GM12891 (cell line): ENCODE measurements at regions not wholly inside any gene's neighbourhood (a gene's known extent, or its start where the extent isn't known, plus 50 kb on each side); places are given as distances from the start of the nearest gene placed in this dataset.
"Not testable (repeated sequence)": the region's sequence is repeated elsewhere in the genome, so short reads cannot be mapped to it uniquely, and the experiment has no call there.

Experiments
- DNase-seq: peaks from one replicate; pipeline ENCODE4 v3.0.0; 2011; ENCODE audit warnings: low spot score; ENCODE audit not compliant: insufficient read length
- FAIRE-seq: peaks from 2 replicates; lab custom pipeline; 2011; peaks lifted over from hg19 to GRCh38; lab: Jason Lieb, UNC
- PAX5 ChIP-seq: IDR thresholded peaks from 2 replicates; pipeline ENCODE4 v1.6.1; 2011; ENCODE audit warnings: low read length, moderate library complexity, mild to moderate bottlenecking; ENCODE audit not compliant: insufficient read depth, severe bottlenecking
- POLR2A ChIP-seq: IDR thresholded peaks from 2 replicates; pipeline ENCODE4 v1.6.1; 2011; ENCODE audit warnings: low read depth, low read length, control low read depth
- POLR2AphosphoS5 ChIP-seq: IDR thresholded peaks from 2 replicates; pipeline ENCODE4 v1.6.1; 2011; ENCODE audit warnings: low read depth, low read length, control low read depth
- POU2F2 ChIP-seq: IDR thresholded peaks from 2 replicates; pipeline ENCODE4 v1.6.1; 2011; ENCODE audit warnings: low read depth, mild to moderate bottlenecking, control low read depth, low read length, moderate library complexity
- SPI1 ChIP-seq: IDR thresholded peaks from 2 replicates; pipeline ENCODE4 v1.6.1; 2011; ENCODE audit warnings: low read depth, low read length, control low read depth
- TAF1 ChIP-seq: IDR thresholded peaks from 2 replicates; pipeline ENCODE4 v1.6.1; 2011; ENCODE audit warnings: low read depth, low read length, control low read depth

DNA sequence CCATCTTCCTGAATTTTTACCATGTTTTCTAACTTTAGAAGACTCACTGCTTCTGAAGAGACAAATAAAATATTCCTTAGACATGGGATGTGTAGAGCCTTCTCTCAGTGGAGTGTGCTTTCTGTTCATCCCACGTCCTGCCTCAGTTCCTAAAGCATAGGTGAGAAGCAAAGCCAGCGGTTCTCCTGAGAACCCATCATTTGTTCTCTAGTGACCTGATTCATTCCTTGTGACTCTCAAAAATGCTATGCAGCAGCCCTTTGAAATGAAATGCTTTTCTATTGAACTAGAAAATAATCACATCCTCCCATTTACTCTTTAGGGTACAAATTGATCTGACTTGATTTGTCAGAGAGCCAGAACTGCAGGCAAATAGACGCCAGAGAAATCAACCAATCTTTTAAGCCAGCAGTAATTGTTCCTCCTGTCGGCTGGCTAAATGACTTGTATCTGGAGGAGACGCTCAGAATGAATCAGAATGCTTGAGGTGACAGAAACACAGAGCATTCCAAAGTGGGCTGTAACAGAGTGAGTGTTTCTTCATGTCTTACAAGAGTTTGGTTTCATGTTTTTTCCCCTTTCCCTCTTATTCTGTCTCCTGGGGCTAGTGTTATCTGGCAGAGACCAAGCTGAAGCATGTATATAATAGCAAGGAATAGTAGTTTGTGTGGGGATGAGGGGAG is 81.3 kb upstream of the TMEM178A start:
- TF ChIP-seq POLR2AphosphoS5 = no peak
- TF ChIP-seq PAX5 = no peak
- no peak for TF ChIP-seq POLR2A
- TF ChIP-seq POU2F2 = no peak
- no peak for TF ChIP-seq SPI1
- no peak for TF ChIP-seq TAF1
- DNase-seq (no peak), FAIRE-seq (no peak)

GRCh38 chr2:39585531-39585930 is 80.2 kb upstream of the TMEM178A start:
- FAIRE-seq, DNase-seq: not testable (repeated sequence)

DNA sequence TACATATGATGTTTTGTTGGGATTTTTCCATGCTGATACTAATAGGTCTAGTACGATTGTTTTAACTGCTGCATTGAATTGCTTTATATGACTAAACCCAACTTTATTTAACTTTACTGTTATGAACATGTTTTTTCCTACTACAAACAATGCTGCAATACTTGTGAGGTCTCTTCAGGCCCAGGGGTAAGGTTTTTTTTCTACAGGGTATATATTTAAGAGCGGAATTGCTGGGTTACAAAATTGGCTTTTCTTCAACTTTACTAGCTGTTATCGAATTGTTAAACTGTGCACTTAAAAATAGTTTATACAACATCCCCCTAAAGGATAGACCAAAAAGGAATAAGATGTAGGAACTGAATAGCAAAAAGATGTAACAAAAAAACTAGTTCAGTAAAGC is 78.5 kb upstream of the TMEM178A start:
- TF ChIP-seq SPI1 (no peak), PAX5 (no peak), POLR2AphosphoS5 (no peak)
- DNase-seq (no peak), FAIRE-seq (no peak)

- no peak for DNase-seq
- no peak for FAIRE-seq
- no peak for TF ChIP-seq TAF1
- no peak for TF ChIP-seq POLR2A
- TF ChIP-seq POLR2AphosphoS5 = no peak
- TF ChIP-seq SPI1 = no peak
- no peak for TF ChIP-seq PAX5
- TF ChIP-seq POU2F2 = no peak
Observed at GRCh38 chr2:39587641-39588040, 78.1 kb upstream of the TMEM178A start.

- no peak for TF ChIP-seq PAX5
- TF ChIP-seq TAF1 = no peak
- no peak for TF ChIP-seq SPI1
- TF ChIP-seq POLR2AphosphoS5 = no peak
- TF ChIP-seq POU2F2 = no peak
- TF ChIP-seq POLR2A = no peak
- DNase-seq (no peak), FAIRE-seq (no peak)
Observed at GRCh38 chr2:39593439-39594393, 72.0 kb upstream of the TMEM178A start.

- no peak for TF ChIP-seq PAX5
- TF ChIP-seq SPI1 = no peak
- TF ChIP-seq POU2F2 = no peak
- no peak for TF ChIP-seq POLR2A
- no peak for TF ChIP-seq TAF1
- no peak for TF ChIP-seq POLR2AphosphoS5
- FAIRE-seq (no peak), DNase-seq (no peak)
Observed at GRCh38 chr2:39595116-39595515, 70.6 kb upstream of the TMEM178A start.

DNA sequence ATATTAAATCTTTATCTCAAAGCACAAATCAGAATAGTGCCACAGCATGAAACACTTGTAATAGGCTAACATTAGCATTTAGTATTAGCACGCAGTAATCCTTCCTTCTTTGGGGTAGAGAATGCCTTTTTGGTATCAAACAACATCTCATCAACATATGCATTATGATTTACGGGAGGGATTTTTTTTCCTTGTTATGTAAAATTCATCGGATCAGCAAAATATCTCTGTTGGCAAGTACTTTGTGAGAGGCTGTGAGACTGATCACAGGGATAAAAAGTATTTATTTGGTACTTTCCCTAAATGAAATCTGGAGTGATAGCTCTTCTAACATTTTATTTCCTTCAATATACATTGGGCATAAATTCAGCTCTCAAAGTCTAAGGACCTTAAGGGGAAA is 68.4 kb upstream of the TMEM178A start:
- TF ChIP-seq POLR2A = no peak
- no peak for TF ChIP-seq TAF1
- TF ChIP-seq SPI1 = no peak
- no peak for TF ChIP-seq POLR2AphosphoS5
- TF ChIP-seq PAX5 = no peak
- TF ChIP-seq POU2F2 = no peak
- no peak for FAIRE-seq
- DNase-seq = no peak

GRCh38 chr2:39602616-39603015 is 63.1 kb upstream of the TMEM178A start:
- DNase-seq = no peak
- TF ChIP-seq SPI1 (no peak), TAF1 (no peak), PAX5 (no peak), POLR2AphosphoS5 (no peak), POU2F2 (no peak), POLR2A (no peak)
- no peak for FAIRE-seq

DNA sequence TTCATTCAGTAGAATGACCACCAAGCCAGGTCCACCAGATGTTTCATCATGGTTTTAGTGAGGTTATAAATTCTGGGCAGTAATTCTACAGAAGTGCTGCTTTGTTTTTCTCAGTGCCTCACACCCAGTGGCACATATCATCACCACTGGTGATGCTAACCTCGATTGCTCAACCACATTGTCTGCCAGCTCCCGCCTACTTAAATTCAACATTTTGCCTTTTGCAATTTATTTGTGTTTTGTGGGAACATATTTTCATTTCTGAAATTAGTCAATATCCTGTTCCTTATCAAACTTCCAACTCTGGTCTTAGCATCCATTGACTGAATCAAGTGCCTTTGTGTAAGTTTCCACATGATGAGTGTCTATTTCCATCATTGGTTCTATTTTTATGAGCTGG is 62.3 kb upstream of the TMEM178A start:
- no peak for FAIRE-seq
- TF ChIP-seq POLR2A (no peak), TAF1 (no peak), POLR2AphosphoS5 (no peak), PAX5 (no peak), POU2F2 (no peak), SPI1 (no peak)
- DNase-seq = no peak

- FAIRE-seq (no peak), DNase-seq (no peak)
- TF ChIP-seq PAX5 = no peak
- no peak for TF ChIP-seq POLR2A
- no peak for TF ChIP-seq TAF1
- TF ChIP-seq SPI1 = no peak
- no peak for TF ChIP-seq POU2F2
- no peak for TF ChIP-seq POLR2AphosphoS5
Observed at GRCh38 chr2:39604866-39605265, 60.9 kb upstream of the TMEM178A start.

DNA sequence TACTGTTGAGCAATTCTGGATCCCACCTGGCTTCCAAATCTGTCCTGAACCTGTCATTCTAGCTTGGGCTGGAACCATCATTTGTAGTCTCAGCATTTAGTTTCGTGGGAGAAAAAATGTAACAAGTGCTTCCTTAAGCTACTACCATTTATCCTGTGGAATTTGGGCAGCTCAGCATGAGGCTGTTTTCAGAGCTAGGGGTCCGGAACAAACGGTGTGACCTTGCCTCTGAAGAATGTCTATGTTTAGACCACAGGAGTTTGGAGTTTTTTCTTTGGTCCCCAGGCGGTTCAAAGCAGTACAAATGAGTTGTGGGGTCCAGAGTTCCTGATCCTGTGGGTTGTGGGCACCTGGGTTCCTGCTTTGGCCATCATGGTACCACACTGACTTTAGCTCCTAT is 59.1 kb upstream of the TMEM178A start:
- TF ChIP-seq TAF1 = no peak
- no peak for DNase-seq

More for the DNA sequence above, 59.1 kb upstream of the TMEM178A start:
- FAIRE-seq = no peak
